Daoy (cell line): ENCODE measurements at regions not wholly inside any gene's neighbourhood (a gene's known extent, or its start where the extent isn't known, plus 50 kb on each side); places are given as distances from the start of the nearest gene placed in this dataset.

Experiments
- DNase-seq: peaks from one replicate; pipeline ENCODE4 v3.0.0-alpha.2; 2015; ENCODE audit warnings: low read depth

- DNase-seq, result no peak
Observed at GRCh38 chr11:19560156-19560555, 152.5 kb upstream of the NAV2 start.

DNA sequence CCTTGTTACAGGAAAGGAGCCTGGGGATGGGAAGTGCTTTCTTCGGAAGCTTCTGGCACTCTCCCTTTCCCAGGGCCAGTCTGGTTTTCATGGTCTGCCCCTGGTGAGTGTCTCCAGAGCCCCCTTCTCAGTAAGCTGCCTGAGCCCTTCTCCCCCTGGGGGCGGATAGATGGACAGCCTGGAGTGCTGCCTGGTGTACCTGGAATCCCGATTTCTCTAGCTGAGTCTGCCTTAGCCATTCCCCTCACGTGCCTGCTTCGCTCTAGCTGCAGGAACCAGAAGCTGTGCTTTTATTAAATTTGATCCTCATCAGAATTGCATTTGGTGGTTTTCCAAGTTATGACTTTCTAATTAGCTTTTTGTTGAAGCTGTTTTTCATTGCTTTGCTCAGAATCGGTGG lies 152.9 kb upstream of the NAV2 start:
- no peak for DNase-seq

DNA sequence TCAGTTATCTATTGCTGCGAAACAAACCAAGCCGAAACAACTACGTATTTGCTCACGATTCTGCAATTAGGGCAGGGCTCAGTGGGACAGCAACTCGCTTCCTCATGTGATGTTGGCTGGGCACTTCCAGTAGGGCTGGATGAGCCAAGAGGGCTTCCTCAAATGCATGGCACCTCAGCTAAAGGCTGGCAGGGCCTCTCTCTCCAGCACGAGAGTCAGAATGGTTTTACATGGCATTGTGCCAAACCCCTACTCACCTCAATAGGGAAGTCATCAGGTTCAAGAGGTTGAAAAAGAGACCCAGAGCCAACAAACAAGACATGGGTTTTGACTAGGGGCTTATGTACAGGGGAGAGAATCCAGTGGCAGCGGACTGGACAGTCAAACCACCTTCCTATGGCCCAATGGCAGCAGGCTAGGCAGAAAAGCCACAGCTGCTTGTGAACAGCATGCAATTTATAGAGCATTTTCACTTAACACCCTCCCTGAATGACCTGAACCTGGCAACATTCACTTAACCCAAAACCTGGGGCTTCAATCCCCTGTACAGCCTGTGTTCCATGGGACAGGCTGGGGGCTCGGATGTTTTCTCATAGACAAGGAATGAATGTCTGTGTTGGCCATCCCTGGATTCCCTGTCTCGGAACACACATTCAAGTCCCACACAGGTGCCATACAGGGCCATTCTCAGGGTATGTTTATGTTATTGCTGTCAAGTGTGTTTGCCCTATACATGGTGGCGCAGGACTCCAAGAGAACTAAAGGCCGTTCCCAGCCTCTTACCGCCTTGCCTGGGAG lies 154.2 kb upstream of the NAV2 start:
- DNase-seq, result no peak

DNA sequence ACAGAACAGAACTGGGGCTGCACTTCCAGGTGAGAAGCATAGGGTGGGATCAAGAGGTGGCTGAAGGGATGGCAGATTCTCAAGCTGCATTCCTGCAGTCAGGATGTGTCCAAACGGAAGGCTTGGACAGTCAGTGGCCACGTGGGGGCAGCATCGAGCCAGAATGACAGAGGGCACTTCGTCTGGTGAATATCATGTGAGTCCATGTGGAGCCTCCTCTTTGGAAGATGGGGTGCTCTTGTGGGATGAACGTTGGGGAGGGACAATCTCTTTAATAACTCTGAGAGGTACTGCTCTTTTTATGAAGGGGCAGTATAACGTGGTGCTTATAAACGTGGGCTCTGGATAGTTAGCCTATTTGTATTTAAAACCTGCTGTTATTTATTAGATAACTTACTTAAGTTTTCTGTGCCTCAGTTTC lies 154.9 kb upstream of the NAV2 start:
- peak; percentile 80 for DNase-seq

DNA sequence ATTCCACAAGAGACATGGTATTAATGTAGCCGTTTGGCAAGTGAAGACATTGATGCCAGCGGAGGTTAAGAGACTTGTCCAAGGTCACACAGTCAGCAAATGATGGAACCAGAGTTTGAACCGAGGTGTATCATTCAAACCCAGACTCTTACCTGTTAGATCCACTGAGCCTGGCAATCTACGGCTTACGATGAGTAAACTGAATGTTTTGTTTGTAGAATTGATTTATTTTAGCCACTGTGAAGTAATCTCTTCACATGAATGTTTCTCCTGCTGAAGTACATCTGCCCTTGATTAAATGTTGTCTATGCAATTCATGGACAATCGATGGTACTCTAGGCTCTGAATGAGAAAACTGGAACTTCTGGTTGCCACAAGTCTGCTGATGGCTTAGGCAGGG lies 155.5 kb upstream of the NAV2 start:
- no peak for DNase-seq

DNA sequence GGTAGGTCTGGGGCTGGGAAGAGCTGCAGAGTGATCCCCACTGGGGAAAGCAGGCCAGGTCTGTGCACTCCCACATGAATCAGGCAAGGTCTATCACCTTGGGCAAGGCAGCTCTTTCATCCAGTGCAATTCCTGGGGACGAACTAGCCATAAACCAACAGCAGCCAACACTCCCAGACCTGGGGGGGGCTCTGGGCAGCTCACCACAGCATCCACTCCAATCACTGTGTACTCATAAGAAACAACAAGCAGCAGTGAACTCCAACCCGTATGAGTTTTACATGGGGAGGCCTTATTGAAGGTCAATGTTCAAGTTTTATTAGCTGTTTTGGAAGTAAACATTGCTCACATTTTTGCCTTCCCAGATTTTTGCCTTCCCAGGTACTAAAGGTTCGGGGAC lies 157.4 kb upstream of the NAV2 start:
- DNase-seq, result no peak

GRCh38 chr11:19553683-19554333 lies 158.8 kb upstream of the NAV2 start:
- DNase-seq, result peak; percentile 74

- DNase-seq, result no peak
Observed at GRCh38 chr11:19552656-19553260, 159.9 kb upstream of the NAV2 start.

GRCh38 chr11:19552161-19552560 lies 160.5 kb upstream of the NAV2 start:
- no peak for DNase-seq

- no peak for DNase-seq
Observed at GRCh38 chr11:19551457-19551856, 161.2 kb upstream of the NAV2 start.

DNA sequence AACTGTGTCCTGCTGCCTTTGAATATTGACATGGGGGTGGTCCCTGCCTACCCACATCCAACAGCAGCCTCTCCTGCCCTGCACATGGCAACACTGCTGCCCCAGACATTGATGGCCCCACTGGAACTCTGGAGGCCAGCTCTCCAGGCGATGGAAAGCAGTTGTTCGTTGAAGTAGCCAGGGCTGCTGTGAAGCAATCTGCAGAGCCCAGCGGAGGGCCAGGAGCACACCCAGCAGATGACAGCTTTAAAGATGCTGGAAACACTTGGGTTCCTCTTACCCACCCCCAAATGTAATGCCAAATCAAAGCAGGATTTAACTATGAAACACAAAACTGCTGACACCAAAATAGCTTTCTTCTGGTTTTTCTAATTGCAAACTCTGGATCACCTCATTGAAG lies 165.6 kb upstream of the NAV2 start:
- no peak for DNase-seq

- no peak for DNase-seq
Observed at GRCh38 chr11:19546325-19546724, 166.3 kb upstream of the NAV2 start.

DNA sequence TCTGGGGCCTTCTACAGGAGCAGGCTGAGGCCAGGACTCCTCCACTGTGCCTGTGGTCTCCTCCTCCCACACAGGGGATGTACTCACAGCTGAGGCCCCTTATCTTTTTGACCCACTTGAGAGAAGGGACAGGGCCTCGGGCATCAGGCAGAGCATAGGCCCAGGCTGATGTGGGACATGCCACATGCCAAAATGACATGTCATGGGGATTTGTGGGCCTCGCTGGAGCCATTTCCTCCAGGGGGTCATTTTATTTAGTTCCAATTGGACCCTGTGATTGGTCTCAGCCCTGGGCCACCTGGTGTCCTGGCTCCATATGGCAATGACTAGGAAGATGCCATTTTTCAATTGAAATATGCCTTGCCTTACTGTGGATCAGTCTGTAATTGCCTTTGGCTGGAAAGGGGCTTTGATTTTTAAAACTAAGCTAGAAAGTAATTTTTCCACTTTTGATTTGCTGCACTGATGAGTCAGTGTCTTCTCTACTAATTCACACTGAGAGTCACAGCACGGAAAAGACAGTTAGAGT lies 171.1 kb upstream of the NAV2 start:
- DNase-seq, result no peak

- no peak for DNase-seq
Observed at GRCh38 chr11:19539861-19540260, 172.8 kb upstream of the NAV2 start.

DNA sequence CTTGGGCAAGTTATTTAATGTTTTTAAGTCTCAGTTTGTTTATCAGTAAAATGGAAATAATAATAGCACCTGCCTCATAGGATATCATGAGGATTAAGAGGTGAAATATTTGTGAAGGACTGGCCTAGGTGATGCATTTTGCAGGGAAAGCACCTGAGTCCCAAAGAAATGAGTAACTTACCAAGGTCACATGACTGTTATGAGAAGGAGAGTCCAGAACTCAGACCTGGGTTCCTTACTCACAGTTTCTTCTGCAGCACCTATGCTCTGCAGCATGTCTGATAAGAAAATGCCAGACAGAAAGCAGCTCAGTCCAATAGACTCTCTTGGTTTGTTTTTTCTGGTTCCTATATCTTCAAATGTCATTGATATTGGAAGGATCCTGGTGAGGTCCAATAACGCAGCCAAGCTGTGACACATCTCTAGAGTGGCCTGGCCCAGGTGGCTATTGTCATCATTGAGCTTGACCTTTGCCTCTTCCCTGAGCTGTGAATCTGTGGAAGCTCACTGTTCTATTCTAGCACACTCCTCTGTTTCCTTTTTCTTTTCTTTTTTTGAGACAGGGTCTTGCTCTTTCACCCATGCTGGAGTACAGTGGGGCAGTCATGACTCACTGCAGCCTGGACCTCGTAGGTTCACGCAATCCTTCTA lies 174.7 kb upstream of the NAV2 start:
- no peak for DNase-seq

DNA sequence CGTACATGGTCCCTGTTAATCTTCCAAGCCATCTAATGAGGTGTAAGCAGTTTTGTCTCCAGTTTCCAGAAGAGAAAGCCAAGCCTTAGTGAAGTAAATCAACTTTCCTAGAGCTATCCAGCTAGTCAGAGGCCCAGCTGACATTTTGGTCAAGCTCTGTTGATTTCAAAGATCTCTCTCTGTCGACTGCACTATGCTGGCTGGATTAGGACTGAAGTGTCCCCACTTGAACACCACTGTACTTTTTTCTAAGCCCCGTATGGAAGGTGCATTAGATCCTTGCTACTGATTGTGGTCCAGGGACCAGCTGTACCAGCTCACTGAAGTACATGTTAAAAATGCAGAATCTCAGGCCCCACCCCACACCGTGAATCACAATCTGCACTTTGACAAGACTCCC lies 176.5 kb upstream of the NAV2 start:
- no peak for DNase-seq

- no peak for DNase-seq
Observed at GRCh38 chr11:19530505-19530904, 182.1 kb upstream of the NAV2 start.

GRCh38 chr11:19526119-19526518 lies 186.5 kb upstream of the NAV2 start:
- DNase-seq, result no peak

GRCh38 chr11:19525714-19526113 lies 186.9 kb upstream of the NAV2 start:
- no peak for DNase-seq

DNA sequence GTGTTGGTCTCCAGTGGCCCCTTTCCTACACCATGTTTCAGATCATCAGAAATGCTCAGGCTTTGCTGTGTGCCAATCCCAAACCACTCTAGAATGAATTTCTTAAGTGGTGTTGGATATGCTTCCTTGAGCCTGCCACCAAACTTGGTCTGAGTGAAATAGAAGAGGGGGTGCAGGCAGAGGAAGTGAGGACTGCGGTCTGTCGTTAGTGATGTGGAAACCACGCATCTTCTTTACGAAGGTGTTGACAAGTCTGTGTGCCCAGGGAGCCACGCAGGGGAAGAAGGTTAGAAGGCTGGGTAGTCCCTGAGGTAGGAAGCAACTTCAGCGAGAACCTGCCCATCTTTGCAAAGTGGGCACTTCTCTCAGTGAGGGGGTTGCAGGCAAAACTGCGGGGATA lies 187.4 kb upstream of the NAV2 start:
- DNase-seq, result no peak

GRCh38 chr11:19524171-19524671 lies 188.4 kb upstream of the NAV2 start:
- no peak for DNase-seq

DNA sequence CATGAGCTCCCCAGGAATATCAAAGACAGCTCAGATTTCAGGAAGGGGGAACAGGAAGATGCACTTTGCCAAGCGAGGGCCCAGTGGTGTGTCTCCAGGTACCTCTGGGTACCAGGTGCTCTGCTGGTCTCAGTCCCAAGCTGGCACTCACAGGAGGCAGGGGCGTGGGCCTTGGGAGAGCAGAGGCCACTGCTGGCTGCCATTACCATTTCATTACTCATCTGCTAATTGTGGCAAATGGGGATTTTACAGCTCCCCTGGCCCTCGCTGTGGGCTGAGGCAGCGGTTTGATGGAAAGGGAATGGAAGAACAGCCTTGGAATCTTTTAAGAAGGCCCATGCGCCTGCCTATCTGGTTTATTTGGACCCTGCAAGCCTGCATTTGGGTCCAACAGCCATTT lies 192.0 kb upstream of the NAV2 start:
- peak; percentile 20 for DNase-seq
